ENCODE measurements at regions not wholly inside any gene's neighbourhood (a gene's known extent, or its start where the extent isn't known, plus 50 kb on each side); places are given as distances from the start of the nearest gene placed in this dataset.

DNA sequence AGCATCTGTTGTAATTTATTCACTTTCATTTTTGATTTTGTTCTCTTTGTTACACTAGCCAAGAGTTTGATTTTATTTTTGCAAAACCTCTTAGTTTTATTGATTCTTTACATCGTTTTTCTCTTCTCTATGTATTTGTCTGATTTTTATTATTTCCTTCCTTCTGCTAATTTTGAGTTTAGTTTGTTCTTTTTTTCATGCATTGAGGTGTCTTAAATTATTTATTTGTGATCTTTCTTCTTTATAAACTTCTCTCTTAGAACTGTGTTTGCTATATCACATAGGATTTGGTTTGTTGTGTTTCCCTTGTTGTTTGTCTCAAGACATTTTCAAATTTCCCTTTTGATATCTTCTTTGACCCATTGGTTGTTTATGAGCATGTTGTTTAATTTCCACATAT, 51.7 kb upstream of the NFKBIA start:
- no peak overlapping the region for H3K4me3 ChIP-seq (ENCODE audit: low read length)
- TF ChIP-seq, protein P1, sequence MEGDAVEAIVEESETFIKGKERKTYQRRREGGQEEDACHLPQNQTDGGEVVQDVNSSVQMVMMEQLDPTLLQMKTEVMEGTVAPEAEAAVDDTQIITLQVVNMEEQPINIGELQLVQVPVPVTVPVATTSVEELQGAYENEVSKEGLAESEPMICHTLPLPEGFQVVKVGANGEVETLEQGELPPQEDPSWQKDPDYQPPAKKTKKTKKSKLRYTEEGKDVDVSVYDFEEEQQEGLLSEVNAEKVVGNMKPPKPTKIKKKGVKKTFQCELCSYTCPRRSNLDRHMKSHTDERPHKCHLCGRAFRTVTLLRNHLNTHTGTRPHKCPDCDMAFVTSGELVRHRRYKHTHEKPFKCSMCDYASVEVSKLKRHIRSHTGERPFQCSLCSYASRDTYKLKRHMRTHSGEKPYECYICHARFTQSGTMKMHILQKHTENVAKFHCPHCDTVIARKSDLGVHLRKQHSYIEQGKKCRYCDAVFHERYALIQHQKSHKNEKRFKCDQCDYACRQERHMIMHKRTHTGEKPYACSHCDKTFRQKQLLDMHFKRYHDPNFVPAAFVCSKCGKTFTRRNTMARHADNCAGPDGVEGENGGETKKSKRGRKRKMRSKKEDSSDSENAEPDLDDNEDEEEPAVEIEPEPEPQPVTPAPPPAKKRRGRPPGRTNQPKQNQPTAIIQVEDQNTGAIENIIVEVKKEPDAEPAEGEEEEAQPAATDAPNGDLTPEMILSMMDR (conservative IDR thresholded peaks at IDR 0.05; ENCODE audit: low read depth, low read length), result no peak
- no peak for DNase-seq (ENCODE audit: low read depth)

DNA sequence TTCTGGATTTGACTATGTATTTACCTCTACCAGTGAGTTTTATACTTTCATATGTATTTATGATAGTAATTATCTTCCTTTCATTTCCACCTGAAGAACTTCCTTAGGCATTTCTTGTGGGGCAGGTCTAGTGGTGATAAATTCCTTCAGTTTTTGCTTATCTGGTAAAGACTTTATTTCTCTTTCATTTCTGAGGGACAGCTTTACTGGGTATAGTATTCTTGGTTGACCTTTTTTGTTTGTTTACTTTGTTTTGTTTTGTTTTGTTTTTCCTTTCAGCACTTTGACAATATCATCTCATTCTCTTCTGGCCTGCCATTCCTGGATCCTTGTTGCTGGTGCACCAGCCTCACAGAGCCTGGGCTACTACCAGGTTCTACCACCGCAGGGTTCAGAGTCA, 53.9 kb upstream of the NFKBIA start:
- no peak overlapping the region for H3K4me3 ChIP-seq (ENCODE audit: low read length)
- DNase-seq (ENCODE audit: low read depth), result no peak
- TF ChIP-seq, protein P1 (conservative IDR thresholded peaks at IDR 0.05; ENCODE audit: low read depth, low read length), result no peak

DNA sequence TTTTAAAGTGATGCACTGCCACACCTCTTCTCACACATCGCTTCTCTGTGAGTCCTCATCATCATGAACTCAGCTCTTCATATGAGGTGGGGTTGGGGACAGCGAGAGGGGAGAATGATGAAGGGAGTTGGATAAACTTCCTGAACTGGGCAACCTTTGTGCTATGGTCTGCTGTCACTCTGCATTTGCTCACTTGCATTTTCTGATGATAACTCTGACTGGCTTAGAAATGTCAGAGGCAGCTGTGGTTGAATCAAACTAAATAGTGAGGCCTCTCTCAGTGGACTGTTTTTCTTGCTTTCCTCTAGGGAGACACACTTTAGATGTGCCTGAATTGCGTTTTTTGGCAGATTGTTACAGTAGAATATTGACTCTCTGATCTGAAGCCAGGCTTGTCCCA, 55.2 kb upstream of the NFKBIA start:
- no peak for DNase-seq (ENCODE audit: low read depth)

DNA sequence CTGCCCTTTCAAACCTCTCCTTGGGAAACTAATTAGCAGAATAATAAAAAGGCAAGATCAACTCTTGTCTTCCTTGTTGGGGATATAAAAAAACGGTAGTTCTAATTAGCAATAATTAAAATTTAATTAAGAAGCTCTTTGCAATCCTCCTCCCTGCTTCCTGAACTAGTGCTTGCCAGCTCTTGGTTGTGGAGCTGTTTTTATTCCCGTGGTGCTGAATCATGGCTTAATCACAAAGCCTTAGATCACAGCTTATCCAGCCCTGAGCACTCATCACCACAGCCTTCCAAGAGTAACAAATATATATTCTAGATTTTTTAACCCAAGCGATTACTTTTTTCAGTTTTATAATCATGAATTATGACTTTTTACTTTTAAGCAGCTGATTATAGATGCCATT, 63.2 kb upstream of the INSM2 start:
- DNase-seq (ENCODE audit: low read depth), result peak; percentile 7
- no peak overlapping the region for H3K4me3 ChIP-seq (ENCODE audit: low read length)
- TF ChIP-seq, protein P1 (conservative IDR thresholded peaks at IDR 0.05; ENCODE audit: low read depth, low read length), result no peak

More for the DNA sequence above, 55.2 kb upstream of the NFKBIA start:
- no peak overlapping the region for H3K4me3 ChIP-seq (ENCODE audit: low read length)
- TF ChIP-seq, protein P1 (conservative IDR thresholded peaks at IDR 0.05; ENCODE audit: low read depth, low read length), result no peak

DNA sequence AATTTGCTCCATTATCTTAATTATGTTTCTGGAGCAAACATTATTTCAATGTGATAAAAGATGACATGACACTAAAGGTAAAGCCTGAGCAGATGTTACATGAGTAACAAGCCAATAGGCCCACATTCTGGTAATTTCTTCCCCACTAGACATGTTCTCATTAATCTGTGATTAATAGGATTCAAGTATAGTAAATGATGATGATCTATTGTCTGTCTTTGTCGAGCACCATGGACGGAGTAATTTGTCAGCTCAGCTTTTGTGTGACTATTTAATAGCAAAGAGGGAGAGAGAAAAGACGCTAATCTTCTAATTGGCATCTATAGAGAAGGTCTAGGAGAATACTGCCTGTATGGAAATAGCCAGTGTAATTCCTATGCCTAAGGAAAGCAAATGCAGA, 62.2 kb upstream of the INSM2 start:
- no peak overlapping the region for H3K4me3 ChIP-seq (ENCODE audit: low read length)
- TF ChIP-seq, protein P1 (conservative IDR thresholded peaks at IDR 0.05; ENCODE audit: low read depth, low read length), result no peak
- no peak for DNase-seq (ENCODE audit: low read depth)

DNA sequence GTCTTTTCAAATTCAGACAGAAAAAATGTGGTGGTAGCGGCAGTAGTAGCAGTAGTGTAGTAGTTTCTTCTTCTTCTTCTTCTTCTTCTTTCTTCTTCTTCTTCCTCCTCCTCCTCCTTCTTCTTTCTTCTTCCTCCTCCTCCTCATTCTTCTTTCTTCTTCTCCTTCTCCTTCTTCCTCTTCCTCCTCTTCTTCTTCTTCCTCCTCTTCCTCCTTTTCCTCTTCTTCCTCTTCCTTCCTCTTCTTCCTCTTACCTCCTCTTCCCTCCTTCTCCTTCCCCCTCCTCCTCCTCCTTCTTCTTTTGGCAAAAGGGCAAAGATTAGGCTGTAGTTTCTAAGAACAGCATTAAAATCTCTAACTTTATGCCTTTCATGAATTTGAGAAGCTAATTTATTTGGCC, 59.6 kb upstream of the INSM2 start:
- no peak for DNase-seq (ENCODE audit: low read depth)
- H3K4me3 ChIP-seq (ENCODE audit: low read length), result no peak overlapping the region
- TF ChIP-seq, protein P1 (conservative IDR thresholded peaks at IDR 0.05; ENCODE audit: low read depth, low read length), result no peak

DNA sequence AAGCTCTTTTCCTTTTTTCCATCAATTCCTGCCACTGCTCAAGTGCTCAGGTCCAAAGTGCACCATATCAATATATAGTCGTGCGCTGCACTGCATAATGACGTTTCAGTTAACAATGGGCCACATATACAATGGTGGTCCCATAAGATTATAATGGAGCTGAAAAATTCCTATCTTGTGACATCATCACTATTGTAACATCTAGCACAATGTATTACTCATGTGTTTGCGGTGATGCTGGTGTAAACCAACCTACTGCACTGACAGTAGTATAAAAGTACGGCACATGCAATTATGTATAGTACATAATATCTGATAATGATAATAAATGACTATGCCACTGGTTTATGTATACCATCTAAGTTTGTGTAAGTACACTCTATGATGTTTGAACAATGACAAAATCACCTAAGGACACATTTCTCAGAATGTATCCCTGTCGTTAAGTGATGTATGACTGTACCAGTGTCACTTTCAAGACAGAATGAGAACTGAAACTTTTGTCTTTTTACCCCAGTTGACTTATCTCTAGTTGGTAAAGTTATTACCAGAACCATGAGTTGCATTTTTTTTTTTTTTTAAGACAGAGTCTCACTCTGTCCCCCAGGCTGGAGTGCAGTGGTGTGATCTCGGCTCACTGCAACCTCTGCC, 53.7 kb upstream of the INSM2 start:
- no peak for DNase-seq (ENCODE audit: low read depth)
- H3K4me3 ChIP-seq (ENCODE audit: low read length), result no peak overlapping the region
- TF ChIP-seq, protein P1 (conservative IDR thresholded peaks at IDR 0.05; ENCODE audit: low read depth, low read length), result no peak

Data from retinal pigment epithelial cell (primary cell).